MM.1S (cell line): ENCODE measurements at regions not wholly inside any gene's neighbourhood (a gene's known extent, or its start where the extent isn't known, plus 50 kb on each side); places are given as distances from the start of the nearest gene placed in this dataset.

ENCODE experiments used
- DNase-seq: peaks from one replicate; pipeline ENCODE4 v3.0.0-alpha.2; 2015
- H2AFZ ChIP-seq: fragments of 300-600 bp; sonication (generic); 2 replicates; pipeline ENCODE4 v1.6.0; 2016; ENCODE audit warnings: antibody characterized with exemption, low read length
- H3F3A ChIP-seq: fragments of 300-600 bp; sonication (generic); 2 replicates; pipeline ENCODE4 v1.6.1; 2016; ENCODE audit warnings: mild to moderate bottlenecking, antibody characterized with exemption, low read length, moderate library complexity, mixed read lengths; ENCODE audit not compliant: insufficient read depth
- H3K27ac ChIP-seq: fragments of 300-600 bp; sonication (generic); 2 replicates; pipeline ENCODE4 v1.5.1; 2016; ENCODE audit warnings: mild to moderate bottlenecking, low read length
- H3K27me3 ChIP-seq: fragments of 300-600 bp; sonication (generic); replicated peaks from 2 replicates; pipeline ENCODE4 v1.6.0; 2016; ENCODE audit warnings: low read length; ENCODE audit not compliant: insufficient read depth
- H3K36me3 ChIP-seq: fragments of 300-600 bp; sonication (generic); replicated peaks from 2 replicates; pipeline ENCODE4 v1.6.1; 2016; ENCODE audit warnings: mild to moderate bottlenecking, low read length, mixed read lengths; ENCODE audit not compliant: insufficient read depth
- H3K4me1 ChIP-seq: fragments of 300-600 bp; sonication (generic); 2 replicates; pipeline ENCODE4 v1.6.1; 2016; ENCODE audit warnings: low read length, mixed read lengths
- H3K4me2 ChIP-seq: fragments of 300-600 bp; sonication (generic); 2 replicates; pipeline ENCODE4 v1.6.0; 2016; ENCODE audit warnings: low read depth, low read length
- H3K4me3 ChIP-seq: fragments of 300-600 bp; sonication (generic); 2 replicates; pipeline ENCODE4 v1.5.1; 2016; ENCODE audit warnings: low read length, mixed read lengths
- H3K79me2 ChIP-seq: fragments of 300-600 bp; sonication (generic); 2 replicates; pipeline ENCODE4 v1.6.1; 2016; ENCODE audit warnings: mixed run types, low read length, mixed read lengths
- H3K9ac ChIP-seq: fragments of 300-600 bp; sonication (generic); 2 replicates; pipeline ENCODE4 v1.6.1; 2016; ENCODE audit warnings: low read length, mixed read lengths
- H3K9me2 ChIP-seq: fragments of 300-600 bp; sonication (generic); replicated peaks from 2 replicates; pipeline ENCODE4 v1.6.1; 2016; ENCODE audit warnings: mild to moderate bottlenecking, low read length, mixed read lengths; ENCODE audit not compliant: insufficient read depth
- H3K9me3 ChIP-seq: fragments of 300-600 bp; sonication (generic); replicated peaks from 2 replicates; pipeline ENCODE4 v1.6.1; 2016; ENCODE audit warnings: mild to moderate bottlenecking, low read length, mixed read lengths; ENCODE audit not compliant: insufficient read depth
- H4K20me1 ChIP-seq: fragments of 300-600 bp; sonication (generic); 2 replicates; pipeline ENCODE4 v1.6.1; 2016; ENCODE audit warnings: mild to moderate bottlenecking, low read length, moderate library complexity, mixed read lengths; ENCODE audit not compliant: insufficient read depth
- CTCF ChIP-seq: fragments of 300-600 bp; sonication (generic); IDR thresholded peaks from 2 replicates; pipeline ENCODE4 v1.5.1; 2016; ENCODE audit warnings: antibody characterized with exemption, low read length, mixed read lengths
- EZH2 ChIP-seq: fragments of 300-600 bp; sonication (generic); optimal IDR thresholded peaks from 2 replicates; pipeline ENCODE3; 2017; ENCODE audit warnings: low read depth, mild to moderate bottlenecking, antibody characterized with exemption, low read length, mixed read lengths
- EZH2phosphoT487 ChIP-seq: fragments of 300-600 bp; sonication (generic); IDR thresholded peaks from 2 replicates; pipeline ENCODE4 v1.6.1; 2018; ENCODE audit warnings: antibody characterized with exemption, low read length

GRCh38 chr14:83960832-83961512 is 1569.0 kb upstream of the FLRT2 start:
- Histone ChIP-seq H4K20me1 (no peaks in the 10 kb centered on the region), H3F3A (no peaks in the 10 kb centered on the region), H3K9me2 (no peaks in the 10 kb centered on the region), H2AFZ (no peak overlapping the region), H3K36me3 (no peaks in the 10 kb centered on the region), H3K4me3 (no peak overlapping the region), H3K9ac (no peak overlapping the region), H3K4me2 (no peak overlapping the region), H3K27me3 (no peaks in the 10 kb centered on the region), H3K27ac (no peak overlapping the region), H3K9me3 (no peaks in the 10 kb centered on the region), H3K79me2 (no peaks in the 10 kb centered on the region), H3K4me1 (no peaks in the 10 kb centered on the region)
- TF ChIP-seq EZH2phosphoT487 (no peak), CTCF (no peak), EZH2 (no peak)
- no peak for DNase-seq

DNA sequence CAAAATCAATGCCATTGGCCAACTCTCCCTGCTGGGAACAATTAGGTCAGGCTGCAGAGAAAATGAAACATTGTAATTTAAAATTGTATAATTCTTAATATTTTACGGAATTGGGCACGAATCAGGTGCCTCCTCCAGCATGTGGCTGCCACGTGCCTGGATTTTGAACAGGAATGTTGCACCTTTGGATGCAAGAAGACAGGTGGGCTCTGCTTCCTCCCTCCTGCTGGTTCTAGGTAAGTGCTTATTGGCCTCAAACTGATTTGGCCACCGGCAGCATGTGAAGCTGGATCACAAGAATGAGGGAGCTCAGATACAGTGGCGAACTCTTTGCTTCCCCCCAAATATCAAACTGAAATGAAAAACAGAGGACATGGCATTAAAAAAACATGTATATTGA is 1559.9 kb upstream of the FLRT2 start:
- Histone ChIP-seq H3F3A (no peaks in the 10 kb centered on the region), H4K20me1 (no peaks in the 10 kb centered on the region), H3K27me3 (no peaks in the 10 kb centered on the region), H3K36me3 (no peaks in the 10 kb centered on the region), H3K27ac (no peak overlapping the region), H3K9me2 (no peaks in the 10 kb centered on the region), H3K4me3 (no peak overlapping the region), H3K9me3 (no peaks in the 10 kb centered on the region), H3K79me2 (no peaks in the 10 kb centered on the region), H3K9ac (no peak overlapping the region), H2AFZ (no peak overlapping the region), H3K4me2 (no peak overlapping the region), H3K4me1 (no peaks in the 10 kb centered on the region)
- TF ChIP-seq EZH2phosphoT487: no peak
- TF ChIP-seq EZH2: no peak
- no peak for DNase-seq

DNA sequence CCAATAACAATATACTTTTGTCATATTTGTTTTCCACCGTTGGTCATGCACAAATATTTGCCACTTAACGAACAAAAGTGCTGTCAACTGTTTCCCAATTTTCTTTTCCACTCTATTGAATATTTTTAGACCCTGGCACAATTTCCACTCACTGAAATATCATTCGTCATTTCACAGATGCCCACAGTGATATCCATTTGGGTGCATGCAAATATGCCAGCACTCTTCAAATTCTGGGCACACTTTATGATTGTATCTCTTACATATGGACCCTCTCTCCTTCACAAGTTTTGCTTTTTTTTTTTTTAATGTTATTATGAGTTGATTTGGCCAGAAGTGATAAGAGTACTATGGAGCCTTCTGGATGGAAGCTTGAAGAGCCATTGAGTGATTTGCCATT is 1557.3 kb upstream of the FLRT2 start:
- H3K9me2 ChIP-seq: no peaks in the 10 kb centered on the region
- no peaks in the 10 kb centered on the region for H4K20me1 ChIP-seq
- no peak overlapping the region for H3K27ac ChIP-seq
- H3K4me3 ChIP-seq: no peak overlapping the region
- H3K79me2 ChIP-seq: no peaks in the 10 kb centered on the region
- H3K9me3 ChIP-seq: no peaks in the 10 kb centered on the region
- H3K36me3 ChIP-seq: no peaks in the 10 kb centered on the region
- H3F3A ChIP-seq: no peaks in the 10 kb centered on the region
- no peak overlapping the region for H2AFZ ChIP-seq
- DNase-seq: no peak
- H3K9ac ChIP-seq: no peak overlapping the region
- H3K4me2 ChIP-seq: no peak overlapping the region
- H3K4me1 ChIP-seq: no peaks in the 10 kb centered on the region
- no peaks in the 10 kb centered on the region for H3K27me3 ChIP-seq
- TF ChIP-seq EZH2phosphoT487: no peak
- TF ChIP-seq CTCF: no peak
- no peak for TF ChIP-seq EZH2

DNA sequence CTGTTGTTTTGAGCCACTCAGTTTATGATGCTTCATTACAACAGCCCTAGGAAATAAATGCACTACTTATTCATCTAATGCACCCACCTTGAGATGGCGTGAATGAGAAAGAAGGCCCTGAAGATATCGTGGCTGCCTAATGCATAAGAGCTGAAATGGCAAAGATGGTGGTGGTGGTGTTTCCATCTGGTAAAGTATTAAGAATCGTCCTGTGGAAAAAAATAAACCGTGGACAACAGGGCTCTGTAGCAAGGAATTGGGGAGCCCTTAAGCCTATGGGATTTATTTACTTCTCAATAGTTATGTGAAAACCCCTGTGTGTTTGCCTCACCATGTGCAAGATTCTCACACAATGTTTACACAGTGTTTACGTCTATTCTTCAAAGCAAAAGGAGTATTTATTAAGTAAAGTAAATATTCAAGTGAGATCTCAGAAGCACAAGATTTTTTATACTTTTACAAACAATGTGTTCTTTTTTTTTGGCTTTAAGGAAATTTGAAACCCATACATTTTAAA is 1555.2 kb upstream of the FLRT2 start:
- Histone ChIP-seq H4K20me1 (no peaks in the 10 kb centered on the region), H3K79me2 (no peaks in the 10 kb centered on the region), H3K27me3 (no peaks in the 10 kb centered on the region), H3F3A (no peaks in the 10 kb centered on the region), H3K4me3 (no peak overlapping the region), H3K36me3 (no peaks in the 10 kb centered on the region), H3K9ac (no peak overlapping the region), H3K4me2 (no peak overlapping the region), H3K9me3 (no peaks in the 10 kb centered on the region), H3K4me1 (no peaks in the 10 kb centered on the region), H3K9me2 (no peaks in the 10 kb centered on the region), H3K27ac (no peak overlapping the region), H2AFZ (no peak overlapping the region)
- no peak for TF ChIP-seq CTCF
- TF ChIP-seq EZH2: no peak
- TF ChIP-seq EZH2phosphoT487: no peak
- no peak for DNase-seq
